Loucy (cell line): ENCODE measurements at regions not wholly inside any gene's neighbourhood (a gene's known extent, or its start where the extent isn't known, plus 50 kb on each side); places are given as distances from the start of the nearest gene placed in this dataset.

ENCODE experiments used
- CTCF ChIP-seq: fragments of 200-600 bp; sonication (generic); conservative IDR thresholded peaks from 2 replicates; pipeline ENCODE4 v1.5.1; 2014; ENCODE audit warnings: mild to moderate bottlenecking, antibody characterized with exemption, low read length
- EZH2phosphoT487 ChIP-seq: fragments of 200-600 bp; IDR thresholded peaks from 2 replicates; pipeline ENCODE4 v1.6.1; 2018; ENCODE audit warnings: antibody characterized with exemption, mild to moderate bottlenecking, moderate library complexity, borderline replicate concordance

DNA sequence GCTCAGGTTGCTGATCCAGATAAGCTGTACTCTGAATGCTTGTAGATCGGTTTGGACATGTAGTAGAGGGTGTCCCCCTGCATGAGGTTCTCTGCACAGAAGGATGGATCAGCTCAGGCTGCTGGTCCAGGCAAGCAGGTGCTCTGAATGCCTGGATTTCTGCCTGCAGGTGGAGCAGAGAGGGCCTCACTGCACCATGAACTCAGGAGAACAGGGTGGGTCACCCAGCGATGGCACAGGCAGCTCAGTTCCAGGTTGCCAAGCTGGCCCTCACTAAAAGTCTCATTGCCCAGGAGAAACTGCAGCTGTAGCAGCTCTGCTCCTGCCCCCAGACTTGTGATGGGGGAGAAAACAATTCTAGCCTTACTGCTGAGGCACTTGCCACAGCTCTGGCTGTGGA, 491.8 kb downstream of the XIRP2 start:
- no peak for TF ChIP-seq CTCF
- no peak for TF ChIP-seq EZH2phosphoT487
